Posterior vena cava (tissue), 2 donors: ENCODE measurements at regions not wholly inside any gene's neighbourhood (a gene's known extent, or its start where the extent isn't known, plus 50 kb on each side); places are given as distances from the start of the nearest gene placed in this dataset.

Experiments used
- DNase-seq: peaks from one replicate; pipeline ENCODE4 v3.0.0-alpha.2; 2020; ENCODE audit warnings: low spot score
- intact Hi-C, 2 donors: fragments of 100-400 bp; cut with DNase I; formaldehyde crosslinking; loops; one replicate each; pipeline versions ENCODE4 v1.14.1 to v1.14.2; 2022 to 2023
- donor health status: DM: yes; HTN: yes; CAD: no.
- donor health status: DM: yes; HTN: yes; CAD: no.

- DNase-seq = no peak
- intact Hi-C loops = no loop called here
Measured at GRCh38 chr3:24722087-24722486, 227.4 kb upstream of the THRB start.

- DNase-seq = no peak
- intact Hi-C loops = no loop called here
Measured at GRCh38 chr3:24725514-24726255, 231.0 kb upstream of the THRB start.

GRCh38 chr3:24726423-24726822 is 231.8 kb upstream of the THRB start:
- intact Hi-C loops = no loop called here
- no peak for DNase-seq

- intact Hi-C loops = no loop called here
- DNase-seq = no peak
Measured at GRCh38 chr3:24730173-24730572, 235.5 kb upstream of the THRB start.

GRCh38 chr3:24734019-24734418 is 239.4 kb upstream of the THRB start:
- no peak for DNase-seq
- intact Hi-C loops = no loop called here

- no peak for DNase-seq
- intact Hi-C loops = no loop called here
Measured at GRCh38 chr3:24736701-24737100, 242.1 kb upstream of the THRB start.

- intact Hi-C loops = no loop called here
Measured at GRCh38 chr3:24740326-24740725, 245.7 kb upstream of the THRB start.

GRCh38 chr3:24741506-24741905 is 246.9 kb upstream of the THRB start:
- intact Hi-C loops = no loop called here
- no peak for DNase-seq

More at GRCh38 chr3:24740326-24740725, 245.7 kb upstream of the THRB start:
- no peak for DNase-seq

- no peak for DNase-seq
- intact Hi-C loops = no loop called here
Measured at GRCh38 chr3:24748520-24748919, 253.9 kb upstream of the THRB start.

- intact Hi-C loops = no loop called here
- DNase-seq = no peak
Measured at GRCh38 chr3:24751020-24751419, 256.4 kb upstream of the THRB start.

GRCh38 chr3:24756101-24756888 is 261.6 kb upstream of the THRB start:
- intact Hi-C loops = no loop called here
- DNase-seq = no peak

- no peak for DNase-seq
- intact Hi-C loops = no loop called here
Measured at GRCh38 chr3:24763393-24763792, 268.7 kb upstream of the THRB start.

- intact Hi-C loops = no loop called here
- no peak for DNase-seq
Measured at GRCh38 chr3:24764236-24764915, 269.7 kb upstream of the THRB start.

GRCh38 chr3:24765399-24765798 is 270.7 kb upstream of the THRB start:
- intact Hi-C loops = no loop called here
- DNase-seq = no peak

- no peak for DNase-seq
- intact Hi-C loops = no loop called here
Measured at GRCh38 chr3:24769918-24770317, 275.3 kb upstream of the THRB start.

- intact Hi-C loops = no loop called here
- DNase-seq = peak; percentile 81
Measured at GRCh38 chr3:24773798-24774197, 279.1 kb upstream of the THRB start.

GRCh38 chr3:24780991-24781390 is 286.3 kb upstream of the THRB start:
- intact Hi-C loops = no loop called here

GRCh38 chr3:24781454-24781853 is 286.8 kb upstream of the THRB start:
- no peak for DNase-seq
- intact Hi-C loops = no loop called here

More at GRCh38 chr3:24780991-24781390, 286.3 kb upstream of the THRB start:
- no peak for DNase-seq

- intact Hi-C loops = no loop called here
- no peak for DNase-seq
Measured at GRCh38 chr3:24793896-24794295, 299.2 kb upstream of the THRB start.

GRCh38 chr3:24802614-24803013 is 308.0 kb upstream of the THRB start:
- no peak for DNase-seq
- intact Hi-C loops = no loop called here
